SK-N-MC (cell line): ENCODE measurements at regions not wholly inside any gene's neighbourhood (a gene's known extent, or its start where the extent isn't known, plus 50 kb on each side); places are given as distances from the start of the nearest gene placed in this dataset.

Experiments
- EZH2 ChIP-seq: fragments of 200-600 bp; sonication (generic); IDR thresholded peaks from one replicate; pipeline ENCODE4 v1.6.1; 2017; ENCODE audit warnings: antibody characterized with exemption
- POLR2AphosphoS5 ChIP-seq: IDR thresholded peaks from 2 replicates; pipeline ENCODE4 v1.6.1; 2012; ENCODE audit warnings: mild to moderate bottlenecking, low read depth, low read length, borderline replicate concordance

DNA sequence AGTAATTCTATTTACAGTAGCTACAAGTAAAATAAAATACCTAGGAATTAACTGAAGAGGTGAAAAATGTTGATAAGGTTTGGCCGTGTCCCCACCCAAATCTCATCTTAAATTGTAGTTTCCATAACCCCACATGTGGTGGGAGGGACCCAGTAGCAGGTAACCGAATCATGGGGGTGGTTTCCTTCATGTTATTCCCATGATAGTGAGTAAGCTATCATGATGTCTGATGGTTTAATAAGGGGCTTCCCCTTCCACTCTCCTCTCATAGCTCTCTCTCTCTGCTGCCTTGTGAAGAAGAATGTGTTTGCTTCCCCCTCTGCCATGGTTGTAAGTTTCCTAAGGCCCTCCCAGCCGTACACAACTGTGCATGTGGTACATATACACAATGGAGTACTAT is 1170.7 kb downstream of the BCL11B start:
- TF ChIP-seq EZH2 (no peak), POLR2AphosphoS5 (no peak)
